ENCODE measurements at regions not wholly inside any gene's neighbourhood (a gene's known extent, or its start where the extent isn't known, plus 50 kb on each side); places are given as distances from the start of the nearest gene placed in this dataset.

- Histone ChIP-seq H2BK120ac (ENCODE audit: low read depth, low read length, poor library complexity, severe bottlenecking) (no peak overlapping the region), H2BK5ac (ENCODE audit: insufficient read length, low read length) (no peak overlapping the region), H2AFZ (ENCODE audit: low read length) (no peak overlapping the region), H3K56ac (ENCODE audit: insufficient read length, low read depth, low read length) (no peak overlapping the region), H3K79me1 (ENCODE audit: insufficient read depth, low read depth, low read length, poor library complexity, severe bottlenecking) (no peaks in the 10 kb centered on the region), H2BK15ac (ENCODE audit: low read depth, low read length) (no peak overlapping the region), H3K4ac (ENCODE audit: low read depth, low read length) (no peak overlapping the region), H4K91ac (ENCODE audit: insufficient read length, low read depth, low read length) (no peak overlapping the region), H3T11ph (ENCODE audit: low read length) (no peak overlapping the region), H2AK5ac (ENCODE audit: insufficient read length, low read length) (no peak overlapping the region), H4K5ac (ENCODE audit: insufficient read length, low read depth, low read length) (no peak overlapping the region), H3K9ac (ENCODE audit: extremely low read depth, insufficient read length, low read length) (no peak overlapping the region), H3K9me3 (ENCODE audit: control insufficient read depth, low read depth, low read length) (no peaks in the 10 kb centered on the region), H3K4me1 (ENCODE audit: insufficient read depth, low read length) (no peaks in the 10 kb centered on the region), H3K23me2 (ENCODE audit: insufficient read length, low read depth, low read length, poor library complexity, severe bottlenecking) (no peaks in the 10 kb centered on the region), H3K14ac (ENCODE audit: insufficient read depth, low read length) (no peak overlapping the region), H3K18ac (ENCODE audit: insufficient read length, low read depth, low read length) (no peak overlapping the region), H4K8ac (replicated peaks; ENCODE audit: insufficient read length, low read depth, low read length) (no peak overlapping the region), H2BK12ac (ENCODE audit: insufficient read length, low read depth, low read length) (no peak overlapping the region), H4K20me1 (ENCODE audit: control insufficient read depth, insufficient read depth, insufficient read length) (no peaks in the 10 kb centered on the region), H3K4me2 (ENCODE audit: insufficient read depth, insufficient read length, low read length) (no peak overlapping the region), H3K27me3 (ENCODE audit: insufficient read depth, low read length) (no peaks in the 10 kb centered on the region), H2BK20ac (ENCODE audit: low read depth, low read length, poor library complexity, severe bottlenecking) (no peak overlapping the region), H3K23ac (ENCODE audit: insufficient read length, low read depth, low read length) (no peak overlapping the region), H3K79me2 (ENCODE audit: insufficient read depth, low read length) (no peaks in the 10 kb centered on the region), H3K27ac (ENCODE audit: insufficient read length, low read depth, low read length) (no peak overlapping the region)
- peak overlapping the region in 1 of 3 experiments; percentile 72; a peak in 1 of 7 replicates for H3K27ac Mint-ChIP-seq
- peak; percentile 52; the same call in 2 of the 3 replicates for TF ChIP-seq CTCF (conservative IDR thresholded peaks at IDR 0.05)
- H3K36me3 Mint-ChIP-seq (ENCODE audit: insufficient read depth in 1 of 3, low read depth in 3 of 3) = no peaks in the 10 kb centered on the region
- H3K4me3 Mint-ChIP-seq = no peak overlapping the region
- DNase-seq = peak; percentile 68
- no peaks in the 10 kb centered on the region for H3K27me3 Mint-ChIP-seq (ENCODE audit: low read depth)
- no CpG with 5 or more reads among the region's 3 CpGs for WGBS (ENCODE audit: extremely low coverage, insufficient read length, low lambda C conversion rate)
- peaks cover 3 to 4% of the 10 kb centered on the region in 2 experiments; a peak in 3 of 4 replicates for H3K4me1 Mint-ChIP-seq
- no peaks in the 10 kb centered on the region for H3K9me3 Mint-ChIP-seq
Measured at GRCh38 chr4:132737344-132737743, 411.8 kb upstream of the PCDH10 start.
